ENCODE measurements at regions not wholly inside any gene's neighbourhood (a gene's known extent, or its start where the extent isn't known, plus 50 kb on each side); places are given as distances from the start of the nearest gene placed in this dataset.

- Histone ChIP-seq H3K27ac (replicated peaks in 1 of 4) (no peak overlapping the region), H3K9me3 (no peaks in the 10 kb centered on the region), H3K4me1 (peaks cover 7 to 9% (median 8%) of the 10 kb centered on the region in 4 donors), H3K4me3 (no peak overlapping the region), H3K36me3 (no peaks in the 10 kb centered on the region), H3K27me3 (no peaks in the 10 kb centered on the region)
- WGBS = 77% methylated on average over 4 of the region's 4 CpGs
- intact Hi-C loops (cut with DNase I) = no loop called here
- no peak for DNase-seq (ENCODE audit: extremely low spot score)
- TF ChIP-seq CTCF (IDR thresholded peaks at IDR 0.05) (no peak), EP300 (IDR thresholded peaks at IDR 0.05) (no peak), POLR2A (IDR thresholded peaks at IDR 0.05; ENCODE audit: low read depth) (no peak), POLR2AphosphoS5 (IDR thresholded peaks at IDR 0.05) (no peak)
Measured at GRCh38 chr1:56295949-56296929, 283.1 kb downstream of the PLPP3 start.

GRCh38 chr1:56291374-56291919, 287.9 kb downstream of the PLPP3 start:
- H3K27me3 ChIP-seq = no peaks in the 10 kb centered on the region
- no peaks in the 10 kb centered on the region for H3K36me3 ChIP-seq
- H3K4me3 ChIP-seq = no peak overlapping the region
- TF ChIP-seq CTCF (IDR thresholded peaks at IDR 0.05) (no peak), POLR2AphosphoS5 (IDR thresholded peaks at IDR 0.05) (peak; percentile 5 to 6), POLR2A (IDR thresholded peaks at IDR 0.05; ENCODE audit: low read depth) (no peak), EP300 (IDR thresholded peaks at IDR 0.05) (no peak)
- peak; percentile 74 for DNase-seq (ENCODE audit: extremely low spot score)
- H3K27ac ChIP-seq (replicated peaks in 1 of 4) = no peak overlapping the region
- H3K9me3 ChIP-seq = no peaks in the 10 kb centered on the region
- WGBS = 77% methylated on average over 5 of the region's 5 CpGs
- intact Hi-C loops (cut with DNase I) = no loop called here
- peaks cover 7 to 10% (median 8%) of the 10 kb centered on the region in 4 donors for H3K4me1 ChIP-seq

- intact Hi-C loops (cut with DNase I) = no loop called here
- no peak overlapping the region for H3K4me3 ChIP-seq
- DNase-seq (ENCODE audit: extremely low spot score) = no peak
- peaks cover 13 to 25% (median 19%) of the 10 kb centered on the region in 4 donors for H3K4me1 ChIP-seq
- H3K27me3 ChIP-seq = no peaks in the 10 kb centered on the region
- no peak overlapping the region for H3K27ac ChIP-seq (replicated peaks in 1 of 4)
- H3K36me3 ChIP-seq = no peaks in the 10 kb centered on the region
- TF ChIP-seq POLR2AphosphoS5 (IDR thresholded peaks at IDR 0.05) = no peak
- no peak for TF ChIP-seq CTCF (IDR thresholded peaks at IDR 0.05)
- no peak for TF ChIP-seq EP300 (IDR thresholded peaks at IDR 0.05)
- no peak for TF ChIP-seq POLR2A (IDR thresholded peaks at IDR 0.05; ENCODE audit: low read depth)
- no peaks in the 10 kb centered on the region for H3K9me3 ChIP-seq
- 100% methylated on average over 1 of the region's 1 CpG for WGBS
Measured at GRCh38 chr1:56289260-56289659, 290.1 kb downstream of the PLPP3 start.

- no peak for TF ChIP-seq EP300 (IDR thresholded peaks at IDR 0.05)
- no peak for TF ChIP-seq CTCF (IDR thresholded peaks at IDR 0.05)
- no peak for TF ChIP-seq POLR2AphosphoS5 (IDR thresholded peaks at IDR 0.05)
- no peak for TF ChIP-seq POLR2A (IDR thresholded peaks at IDR 0.05; ENCODE audit: low read depth)
- H3K27me3 ChIP-seq = no peaks in the 10 kb centered on the region
- H3K27ac ChIP-seq (replicated peaks in 1 of 4) = no peak overlapping the region
- H3K4me1 ChIP-seq = peaks cover 13 to 25% (median 20%) of the 10 kb centered on the region in 4 donors
- DNase-seq (ENCODE audit: extremely low spot score) = no peak
- H3K4me3 ChIP-seq = no peak overlapping the region
- no peaks in the 10 kb centered on the region for H3K36me3 ChIP-seq
- H3K9me3 ChIP-seq = no peaks in the 10 kb centered on the region
- 90% methylated on average over 5 of the region's 5 CpGs for whole genome bisulfite sequencing
- intact Hi-C loops (cut with DNase I) = no loop called here
Measured at GRCh38 chr1:56287721-56288120, 291.6 kb downstream of the PLPP3 start.
